GM21723 (cell line): ENCODE measurements at regions not wholly inside any gene's neighbourhood (a gene's known extent, or its start where the extent isn't known, plus 50 kb on each side); places are given as distances from the start of the nearest gene placed in this dataset.

Experiments
- ATAC-seq: cut with Tn5 transposase; IDR thresholded peaks from one replicate; pipeline ENCODE4 v1.9.1; 2021; ENCODE audit warnings: mild to moderate bottlenecking, moderate library complexity; ENCODE audit not compliant: unreplicated experiment

- ATAC-seq: no peak
Observed at GRCh38 chr4:184529283-184529682, 54.9 kb upstream of the IRF2 start.

GRCh38 chr4:184528713-184529112, 54.4 kb upstream of the IRF2 start:
- ATAC-seq: no peak

- ATAC-seq: no peak
Observed at GRCh38 chr4:184528051-184528450, 53.7 kb upstream of the IRF2 start.

GRCh38 chr4:184526228-184526627, 51.9 kb upstream of the IRF2 start:
- no peak for ATAC-seq
